ENCODE measurements at regions not wholly inside any gene's neighbourhood (a gene's known extent, or its start where the extent isn't known, plus 50 kb on each side); places are given as distances from the start of the nearest gene placed in this dataset.
A peak's percentile ranks its signal among the peaks of the same experiment; 100 is the strongest.

- no peaks in the 10 kb centered on the region for H3K9me3 ChIP-seq
- ATAC-seq (no peak), DNase-seq (ENCODE audit: low read depth in 1 of 2, low spot score in 1 of 2) (no peak), FAIRE-seq (peak; percentile 65)
- ChIA-PET CTCF (interaction anchor here (0.6 kb wide), 1 partner anchor 196 kb away, joined by 3 read pairs; no protein-coding TSS in a partner anchor), POLR2A (no interaction called here)
- no peak overlapping the region for H3K4me3 ChIP-seq
- no peak for TF ChIP-seq E2F6 (IDR thresholded peaks at IDR 0.05; ENCODE audit: borderline replicate concordance, low read depth)
- no peak for TF ChIP-seq BCL3 (IDR thresholded peaks at IDR 0.05)
- no peak for TF ChIP-seq CHD4 (IDR thresholded peaks at IDR 0.05; ENCODE audit: borderline replicate concordance)
- TF ChIP-seq NPAS2 (CRISPR knock-in tag; IDR thresholded peaks at IDR 0.05; ENCODE audit: borderline replicate concordance), result no peak
- TF ChIP-seq RFX5 (IDR thresholded peaks at IDR 0.05), result no peak
- TF ChIP-seq FOXS1 (CRISPR knock-in tag; IDR thresholded peaks at IDR 0.05), result no peak
- TF ChIP-seq EHF (CRISPR knock-in tag; IDR thresholded peaks at IDR 0.05), result no peak
- TF ChIP-seq HOXA7 (CRISPR knock-in tag; IDR thresholded peaks at IDR 0.05), result no peak
- TF ChIP-seq POLR2AphosphoS2 (conservative IDR thresholded peaks at IDR 0.05; ENCODE audit: low read length), result no peak
- no peak for TF ChIP-seq JUN (IDR thresholded peaks at IDR 0.05)
- no peak for TF ChIP-seq POLR2A (IDR thresholded peaks at IDR 0.05; ENCODE audit: low read length)
- no peak for TF ChIP-seq MAZ (IDR thresholded peaks at IDR 0.05; ENCODE audit: borderline replicate concordance, low read depth, low read length)
- no peak overlapping the region for H3K4me2 ChIP-seq
- 11% methylated on average over 2 of the region's 2 CpGs for WGBS (ENCODE audit: missing lambda C conversion rate)
- H3K4me1 ChIP-seq, result no peaks in the 10 kb centered on the region
- H3K27ac ChIP-seq, result no peak overlapping the region
These were observed 473.9 kb downstream of the TRHDE start for GRCh38 chr12:72746048-72746447.

- ChIA-PET POLR2A (no interaction called here), CTCF (no interaction called here)
- WGBS (ENCODE audit: missing lambda C conversion rate), result 21% methylated on average over 4 of the region's 4 CpGs
- ATAC-seq (no peak), FAIRE-seq (no peak), DNase-seq (ENCODE audit: low read depth in 1 of 2, low spot score in 1 of 2) (no peak)
- H3K4me3 ChIP-seq, result no peak overlapping the region
- no peak overlapping the region for H3K27ac ChIP-seq
- H3K4me2 ChIP-seq, result no peak overlapping the region
- H3K4me1 ChIP-seq, result no peaks in the 10 kb centered on the region
- no peaks in the 10 kb centered on the region for H3K9me3 ChIP-seq
- TF ChIP-seq ATOH8 (CRISPR knock-in tag; IDR thresholded peaks at IDR 0.05; ENCODE audit: low read depth) (no peak), RFX5 (IDR thresholded peaks at IDR 0.05) (no peak), E2F6 (IDR thresholded peaks at IDR 0.05; ENCODE audit: borderline replicate concordance, low read depth) (no peak), BHLHE40 (IDR thresholded peaks at IDR 0.05; ENCODE audit: low read depth, low read length) (no peak), HOXB5 (CRISPR knock-in tag; IDR thresholded peaks at IDR 0.05) (no peak), HOXA7 (CRISPR knock-in tag; IDR thresholded peaks at IDR 0.05) (no peak), NPAS2 (CRISPR knock-in tag; IDR thresholded peaks at IDR 0.05; ENCODE audit: borderline replicate concordance) (no peak), CHD2 (IDR thresholded peaks at IDR 0.05; ENCODE audit: low read length, partially characterized antibody) (no peak), POLR2AphosphoS2 (conservative IDR thresholded peaks at IDR 0.05; ENCODE audit: low read length) (no peak), RNF2 (IDR thresholded peaks at IDR 0.05; ENCODE audit: borderline replicate concordance, low read depth) (no peak), ESRRA (IDR thresholded peaks at IDR 0.05; ENCODE audit: borderline replicate concordance, low read length) (no peak), HMGXB4 (CRISPR knock-in tag; IDR thresholded peaks at IDR 0.05; ENCODE audit: borderline replicate concordance) (no peak), JUNB (IDR thresholded peaks at IDR 0.05) (no peak), REST (IDR thresholded peaks at IDR 0.05) (no peak), CTCF (IDR thresholded peaks at IDR 0.05) (no peak), HEYL (CRISPR knock-in tag; IDR thresholded peaks at IDR 0.05) (no peak), KDM1A (IDR thresholded peaks at IDR 0.05; ENCODE audit: low read depth) (no peak)
These were observed 475.1 kb downstream of the TRHDE start for GRCh38 chr12:72747111-72747849.

Measured in A549 (cell line).